ENCODE measurements at regions not wholly inside any gene's neighbourhood (a gene's known extent, or its start where the extent isn't known, plus 50 kb on each side); places are given as distances from the start of the nearest gene placed in this dataset.
"Not testable (repeated sequence)": the region's sequence is repeated elsewhere in the genome, so short reads cannot be mapped to it uniquely, and the experiment has no call there.

DNA sequence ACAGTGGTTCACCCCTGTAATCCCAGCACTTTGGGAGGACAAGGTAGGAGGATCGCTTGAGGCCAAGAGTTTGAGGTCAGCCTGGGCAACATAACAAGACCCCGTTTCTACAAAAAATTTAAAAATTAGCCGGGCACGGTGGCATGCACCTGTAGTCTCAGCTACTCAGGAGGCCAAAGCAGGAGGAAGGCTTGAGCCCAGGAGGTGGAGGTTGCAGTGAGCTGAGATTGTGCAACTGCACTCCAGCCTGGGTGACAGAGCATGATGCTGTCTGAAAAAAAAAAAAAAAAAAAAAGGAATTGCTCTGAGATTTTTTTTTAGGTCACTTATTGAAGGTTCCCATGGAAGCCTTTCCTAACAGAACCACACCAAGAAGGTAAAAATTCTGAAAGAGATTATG lies 101.9 kb upstream of the KCTD7 start:
- TF ChIP-seq POLR2A (IDR thresholded peaks at IDR 0.05; ENCODE audit: low read depth, low read length); TAF1 (IDR thresholded peaks at IDR 0.05; ENCODE audit: low read depth, low read length); POLR2AphosphoS5 (IDR thresholded peaks at IDR 0.05; ENCODE audit: low read depth, low read length); POU2F2 (IDR thresholded peaks at IDR 0.05; ENCODE audit: low read depth, low read length); PAX5 (IDR thresholded peaks at IDR 0.05; ENCODE audit: insufficient read depth, low read length, severe bottlenecking); SPI1 (IDR thresholded peaks at IDR 0.05; ENCODE audit: low read depth, low read length): not testable (repeated sequence)

Data from GM12891 (cell line).